ENCODE measurements at regions not wholly inside any gene's neighbourhood (a gene's known extent, or its start where the extent isn't known, plus 50 kb on each side); places are given as distances from the start of the nearest gene placed in this dataset.

GRCh38 chr6:114879693-114880092 lies 536.9 kb upstream of the HS3ST5 start:
- TF ChIP-seq CTCF (IDR thresholded peaks at IDR 0.05) = no peak
- TF ChIP-seq RCOR1 (IDR thresholded peaks at IDR 0.05; ENCODE audit: low read depth, low read length) = no peak
- TF ChIP-seq KDM1A (IDR thresholded peaks at IDR 0.05; ENCODE audit: low read depth) = no peak
- no peak for TF ChIP-seq JUN (IDR thresholded peaks at IDR 0.05)
